ENCODE measurements at regions not wholly inside any gene's neighbourhood (a gene's known extent, or its start where the extent isn't known, plus 50 kb on each side); places are given as distances from the start of the nearest gene placed in this dataset.

GRCh38 chr22:22349455-22349836, 104.9 kb downstream of the VPREB1 start:
- no peak for TF ChIP-seq CEBPB (IDR thresholded peaks at IDR 0.05)
- no peak for TF ChIP-seq NFIC (IDR thresholded peaks at IDR 0.05)
- TF ChIP-seq MAX (IDR thresholded peaks at IDR 0.05), result no peak
- TF ChIP-seq FOXM1 (IDR thresholded peaks at IDR 0.05; ENCODE audit: borderline replicate concordance, low read depth), result no peak
- TF ChIP-seq USF1 (IDR thresholded peaks at IDR 0.05), result no peak
- TF ChIP-seq TAF1 (IDR thresholded peaks at IDR 0.05; ENCODE audit: low read depth), result no peak
- no peak for TF ChIP-seq RAD21 (IDR thresholded peaks at IDR 0.05; ENCODE audit: low read depth)
- no peak for TF ChIP-seq EP300 (IDR thresholded peaks at IDR 0.05; ENCODE audit: borderline replicate concordance)
